Upper lobe of right lung (tissue), 1 donor: ENCODE measurements at regions not wholly inside any gene's neighbourhood (a gene's known extent, or its start where the extent isn't known, plus 50 kb on each side); places are given as distances from the start of the nearest gene placed in this dataset.
A peak's percentile ranks its signal among the peaks of the same experiment; 100 is the strongest.

ENCODE experiments used
- ATAC-seq: fragments of 200-7000 bp; cut with Tn5 transposase; one replicate; pipeline ENCODE4 v1.9.1; 2020; ENCODE audit warnings: mild to moderate bottlenecking, moderate library complexity
- DNase-seq: peaks from one replicate; pipeline ENCODE4 v3.0.0-alpha.2; 2020
- H3K27ac ChIP-seq: fragments of 200-600 bp; one replicate; pipeline ENCODE4 v1.8.0; 2022
- H3K27me3 ChIP-seq: fragments of 200-600 bp; one replicate; pipeline ENCODE4 v1.8.0; 2022; ENCODE audit warnings: mild to moderate bottlenecking
- H3K36me3 ChIP-seq: fragments of 200-600 bp; one replicate; pipeline ENCODE4 v1.8.0; 2022
- H3K4me1 ChIP-seq: fragments of 200-600 bp; one replicate; pipeline ENCODE4 v1.8.0; 2022
- H3K4me3 ChIP-seq: fragments of 200-600 bp; one replicate; pipeline ENCODE4 v1.8.0; 2022; ENCODE audit warnings: mild to moderate bottlenecking
- H3K9me3 ChIP-seq: fragments of 200-600 bp; one replicate; pipeline ENCODE4 v1.8.0; 2022
- intact Hi-C: fragments of 100-400 bp; cut with DNase I; formaldehyde crosslinking; loops from one replicate; pipeline ENCODE4 v1.11.0; 2022
- TF ChIP-seq, protein P1 (sequence below): fragments of 200-600 bp; IDR thresholded peaks from one replicate; pipeline ENCODE4 v1.8.0; 2022; ENCODE audit warnings: antibody characterized with exemption
- donor health status: DM: no; HTN: yes; CAD: no; lungs with severe emphysema.

GRCh38 chr1:221137666-221138065 is 258.4 kb downstream of the HLX start:
- Histone ChIP-seq H3K27ac (no peak overlapping the region), H3K9me3 (no peaks in the 10 kb centered on the region), H3K36me3 (no peaks in the 10 kb centered on the region), H3K27me3 (no peaks in the 10 kb centered on the region), H3K4me1 (no peaks in the 10 kb centered on the region), H3K4me3 (no peak overlapping the region)
- TF ChIP-seq, protein P1, sequence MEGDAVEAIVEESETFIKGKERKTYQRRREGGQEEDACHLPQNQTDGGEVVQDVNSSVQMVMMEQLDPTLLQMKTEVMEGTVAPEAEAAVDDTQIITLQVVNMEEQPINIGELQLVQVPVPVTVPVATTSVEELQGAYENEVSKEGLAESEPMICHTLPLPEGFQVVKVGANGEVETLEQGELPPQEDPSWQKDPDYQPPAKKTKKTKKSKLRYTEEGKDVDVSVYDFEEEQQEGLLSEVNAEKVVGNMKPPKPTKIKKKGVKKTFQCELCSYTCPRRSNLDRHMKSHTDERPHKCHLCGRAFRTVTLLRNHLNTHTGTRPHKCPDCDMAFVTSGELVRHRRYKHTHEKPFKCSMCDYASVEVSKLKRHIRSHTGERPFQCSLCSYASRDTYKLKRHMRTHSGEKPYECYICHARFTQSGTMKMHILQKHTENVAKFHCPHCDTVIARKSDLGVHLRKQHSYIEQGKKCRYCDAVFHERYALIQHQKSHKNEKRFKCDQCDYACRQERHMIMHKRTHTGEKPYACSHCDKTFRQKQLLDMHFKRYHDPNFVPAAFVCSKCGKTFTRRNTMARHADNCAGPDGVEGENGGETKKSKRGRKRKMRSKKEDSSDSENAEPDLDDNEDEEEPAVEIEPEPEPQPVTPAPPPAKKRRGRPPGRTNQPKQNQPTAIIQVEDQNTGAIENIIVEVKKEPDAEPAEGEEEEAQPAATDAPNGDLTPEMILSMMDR = no peak
- ATAC-seq (peak; percentile 35), DNase-seq (no peak)
- intact Hi-C loops = no loop called here

DNA sequence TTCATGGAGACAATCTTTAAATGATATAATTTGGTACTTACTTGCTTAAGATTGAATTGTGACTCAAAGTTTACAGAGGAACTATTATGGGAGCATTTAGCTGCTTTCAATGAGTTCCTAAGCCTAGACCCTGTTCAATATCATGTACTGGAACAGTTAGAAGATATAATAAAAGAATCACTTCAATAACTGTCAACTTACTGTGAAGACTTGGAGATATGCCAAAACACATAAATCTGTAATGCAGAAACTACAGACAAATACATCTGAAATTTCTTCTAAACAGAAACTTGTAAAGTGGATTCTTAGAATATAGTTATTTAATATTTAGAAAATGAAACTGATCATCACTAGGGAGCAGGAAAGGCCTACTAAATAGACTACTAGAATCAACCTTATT is 259.3 kb downstream of the HLX start:
- no peaks in the 10 kb centered on the region for H3K9me3 ChIP-seq
- no peaks in the 10 kb centered on the region for H3K27me3 ChIP-seq
- H3K4me3 ChIP-seq = no peak overlapping the region
- intact Hi-C loops = no loop called here
- no peak for ATAC-seq
- TF ChIP-seq, protein P1 = no peak
- H3K27ac ChIP-seq = no peak overlapping the region
- no peaks in the 10 kb centered on the region for H3K36me3 ChIP-seq
- no peaks in the 10 kb centered on the region for H3K4me1 ChIP-seq
- DNase-seq = no peak

- H3K4me3 ChIP-seq = no peak overlapping the region
- H3K9me3 ChIP-seq = no peaks in the 10 kb centered on the region
- H3K4me1 ChIP-seq = no peaks in the 10 kb centered on the region
- ATAC-seq = no peak
- TF ChIP-seq, protein P1 = no peak
- H3K27me3 ChIP-seq = no peaks in the 10 kb centered on the region
- no peak for DNase-seq
- H3K27ac ChIP-seq = no peak overlapping the region
- no peaks in the 10 kb centered on the region for H3K36me3 ChIP-seq
- intact Hi-C loops = no loop called here
Observed at GRCh38 chr1:221139991-221140390, 260.7 kb downstream of the HLX start.

DNA sequence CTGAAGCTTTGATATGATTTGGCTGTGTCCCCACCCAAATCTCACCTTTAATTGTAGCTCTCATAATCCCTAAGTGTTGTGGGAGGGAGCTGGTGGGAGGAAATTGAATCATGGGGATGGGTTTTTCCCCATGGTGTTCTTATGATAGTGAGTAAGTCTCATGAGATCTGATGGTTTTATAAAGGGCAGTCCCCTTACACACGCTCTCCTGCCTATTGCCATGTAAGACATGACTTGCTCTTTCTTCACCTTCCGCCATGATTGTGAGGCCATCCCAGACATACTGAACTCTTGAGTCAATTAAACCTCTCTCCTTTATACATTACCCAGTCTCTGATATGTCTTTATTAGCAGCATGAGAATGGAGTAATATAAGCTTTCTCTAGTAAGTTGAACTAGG is 261.9 kb downstream of the HLX start:
- H3K9me3 ChIP-seq = no peaks in the 10 kb centered on the region
- ATAC-seq (no peak), DNase-seq (no peak)
- H3K36me3 ChIP-seq = no peaks in the 10 kb centered on the region
- H3K27ac ChIP-seq = no peak overlapping the region
- no peak overlapping the region for H3K4me3 ChIP-seq
- H3K4me1 ChIP-seq = no peaks in the 10 kb centered on the region
- intact Hi-C loops = no loop called here
- H3K27me3 ChIP-seq = no peaks in the 10 kb centered on the region
- TF ChIP-seq, protein P1 = no peak

DNA sequence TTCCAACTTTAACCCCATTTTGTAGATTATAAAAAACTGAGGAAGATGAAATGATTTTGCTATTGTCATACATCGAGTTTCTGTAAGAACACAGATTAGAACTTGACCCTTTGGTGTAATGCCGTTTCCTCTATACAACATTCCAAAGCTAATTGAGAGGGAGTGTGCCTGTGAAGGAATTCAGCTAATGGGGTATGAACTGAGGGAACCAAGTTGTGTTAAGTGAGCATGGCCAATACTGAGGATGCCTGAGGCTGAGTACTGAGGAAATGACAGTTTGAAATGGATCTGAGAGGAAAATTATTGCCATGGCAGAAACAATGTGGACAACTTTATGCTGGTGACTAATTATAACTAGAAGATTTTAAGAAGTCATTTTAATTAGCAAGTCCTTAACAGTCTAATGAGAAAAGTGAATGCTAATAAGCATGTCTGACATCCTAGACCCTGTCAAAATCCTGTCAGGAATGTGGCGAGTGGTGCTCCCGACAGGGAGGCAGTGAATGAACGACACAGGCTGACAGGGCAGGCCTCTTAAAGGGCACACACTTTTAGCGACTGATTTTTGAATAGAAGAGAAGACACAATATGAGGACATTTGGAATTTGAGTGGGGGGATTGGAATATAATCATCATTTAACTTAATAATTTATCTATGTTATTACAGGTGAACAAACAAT is 262.5 kb downstream of the HLX start:
- H3K27me3 ChIP-seq = no peaks in the 10 kb centered on the region
- H3K4me1 ChIP-seq = no peaks in the 10 kb centered on the region
- H3K27ac ChIP-seq = peak overlapping the region; percentile 25
- TF ChIP-seq, protein P1 = no peak
- H3K36me3 ChIP-seq = no peaks in the 10 kb centered on the region
- H3K9me3 ChIP-seq = no peaks in the 10 kb centered on the region
- no peak overlapping the region for H3K4me3 ChIP-seq
- ATAC-seq = peak; percentile 65
- intact Hi-C loops = no loop called here
- no peak for DNase-seq

- no peak for ATAC-seq
Observed at GRCh38 chr1:221148660-221149059, 269.4 kb downstream of the HLX start.

More at GRCh38 chr1:221148660-221149059, 269.4 kb downstream of the HLX start:
- no peak overlapping the region for H3K4me3 ChIP-seq
- H3K36me3 ChIP-seq = no peaks in the 10 kb centered on the region
- no peaks in the 10 kb centered on the region for H3K27me3 ChIP-seq
- peaks cover 3% of the 10 kb centered on the region for H3K4me1 ChIP-seq
- no peak overlapping the region for H3K27ac ChIP-seq
- no peak for DNase-seq
- TF ChIP-seq, protein P1 = no peak
- no peaks in the 10 kb centered on the region for H3K9me3 ChIP-seq
- intact Hi-C loops = no loop called here
